A673 (cell line): ENCODE measurements at regions not wholly inside any gene's neighbourhood (a gene's known extent, or its start where the extent isn't known, plus 50 kb on each side); places are given as distances from the start of the nearest gene placed in this dataset.

Experiments used
- BruUV-seq: library from RNA; stranded (reverse); fragments of 400-500 nt; replicated peaks from 2 replicates; lab custom pipeline; 2021; lab: Mats Ljungman, UMichigan
- CTCF ChIA-PET: fragments of 300-600 bp; sonication (Branson Sonifier 250); formaldehyde crosslinking; loops from one replicate; lab custom pipeline; 2022; ENCODE audit warnings: antibody characterized with exemption; lab: Charles Lee
- POLR2A ChIA-PET: fragments of 300-600 bp; sonication (Branson Sonifier 250); formaldehyde crosslinking; loops from one replicate; lab custom pipeline; 2022; ENCODE audit warnings: antibody characterized with exemption; ENCODE audit not compliant: low non-redundant PET; lab: Charles Lee
- DNase-seq: peaks from one replicate; pipeline ENCODE4 v3.0.0-alpha.2; 2015; ENCODE audit warnings: low spot score
- H3K27ac ChIP-seq: fragments of 200-600 bp; sonication (generic); 2 replicates; pipeline ENCODE4 v1.5.1; 2016; ENCODE audit warnings: mixed run types, low read depth, mild to moderate bottlenecking, mixed read lengths, antibody characterized with exemption, low read length; ENCODE audit not compliant: poor library complexity, severe bottlenecking
- H3K27me3 ChIP-seq: fragments of 200-600 bp; sonication (generic); replicated peaks from 2 replicates; pipeline ENCODE4 v1.6.1; 2017; ENCODE audit warnings: mixed run types, low read depth, mild to moderate bottlenecking, mixed read lengths, antibody characterized with exemption, low read length; ENCODE audit not compliant: insufficient read depth, poor library complexity
- H3K36me3 ChIP-seq: fragments of 200-600 bp; sonication (generic); 2 replicates; pipeline ENCODE4 v1.6.1; 2016; ENCODE audit warnings: mixed run types, mild to moderate bottlenecking, mixed read lengths, antibody characterized with exemption, low read length; ENCODE audit not compliant: insufficient read depth, poor library complexity, severe bottlenecking
- H3K4me1 ChIP-seq: fragments of 200-600 bp; sonication (generic); 2 replicates; pipeline ENCODE4 v1.6.1; 2017; ENCODE audit warnings: mixed run types, mild to moderate bottlenecking, mixed read lengths, antibody characterized with exemption, low read length; ENCODE audit not compliant: insufficient read depth, poor library complexity, severe bottlenecking
- H3K4me3 ChIP-seq: fragments of 200-600 bp; sonication (generic); 2 replicates; pipeline ENCODE4 v1.5.1; 2016; ENCODE audit warnings: low read depth, mixed run types, mild to moderate bottlenecking, mixed read lengths, low read length; ENCODE audit not compliant: poor library complexity, severe bottlenecking
- H3K9me3 ChIP-seq: fragments of 200-600 bp; sonication (generic); 2 replicates; pipeline ENCODE4 v1.6.1; 2016; ENCODE audit warnings: mixed run types, low read depth, mild to moderate bottlenecking, mixed read lengths, antibody characterized with exemption, low read length; ENCODE audit not compliant: poor library complexity, severe bottlenecking
- CTCF ChIP-seq: fragments of 300-800, 200-600 bp; sonication (generic); conservative IDR thresholded peaks from 2 replicates; pipeline ENCODE4 v1.5.1; 2017; ENCODE audit warnings: low read depth, mild to moderate bottlenecking, antibody characterized with exemption, low read length, moderate library complexity, mixed read lengths
- EZH2 ChIP-seq: fragments of 200-600 bp; sonication (generic); IDR thresholded peaks from 2 replicates; pipeline ENCODE4 v1.6.1; 2017; ENCODE audit warnings: borderline replicate concordance, low read depth, mild to moderate bottlenecking, mixed read lengths, antibody characterized with exemption, low read length; ENCODE audit not compliant: poor library complexity, severe bottlenecking
- intact Hi-C: fragments of 100-400 bp; cut with micrococcal nuclease; formaldehyde crosslinking; loops from one replicate; pipeline ENCODE4 v1.10.0; 2022; ENCODE audit not compliant: unreplicated experiment

DNA sequence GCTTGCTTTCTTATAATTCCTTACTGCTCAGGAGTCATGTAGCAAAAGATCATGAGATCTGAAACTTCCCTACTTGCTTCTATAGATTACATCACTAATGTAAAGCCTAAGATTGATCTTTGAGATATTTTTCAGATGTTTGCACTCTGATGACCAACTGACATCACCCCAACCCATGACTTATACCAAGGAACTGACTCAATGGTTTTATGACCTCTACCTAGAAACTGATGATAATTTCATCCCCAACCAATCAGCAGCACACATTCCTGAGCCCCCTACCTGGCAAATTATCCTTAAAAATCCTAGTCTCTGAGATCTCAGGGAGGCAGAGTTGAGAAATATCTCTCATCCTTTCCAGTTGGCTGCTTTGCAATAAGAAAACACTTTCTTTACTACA is 122.3 kb upstream of the CAMK1G start:
- intact Hi-C loops = no loop called here
- no peak for DNase-seq
- ChIA-PET CTCF (no interaction called here), POLR2A (no interaction called here)
- TF ChIP-seq EZH2 (no peak), CTCF (no peak)
- Histone ChIP-seq H3K9me3 (peaks cover 11% of the 10 kb centered on the region), H3K27me3 (peaks cover 16% of the 10 kb centered on the region), H3K4me3 (no peak overlapping the region), H3K4me1 (no peaks in the 10 kb centered on the region), H3K36me3 (no peaks in the 10 kb centered on the region), H3K27ac (no peak overlapping the region)
- no TSS peak for BruUV-seq

GRCh38 chr1:209462433-209462832 is 121.1 kb upstream of the CAMK1G start:
- CTCF ChIA-PET = no interaction called here
- no TSS peak for BruUV-seq

GRCh38 chr1:209463441-209463840 is 120.1 kb upstream of the CAMK1G start:
- CTCF ChIA-PET = no interaction called here
- POLR2A ChIA-PET = no interaction called here
- intact Hi-C loops = no loop called here
- no peak overlapping the region for H3K27ac ChIP-seq
- TF ChIP-seq EZH2 (no peak), CTCF (no peak)
- H3K4me3 ChIP-seq = no peak overlapping the region
- no peaks in the 10 kb centered on the region for H3K4me1 ChIP-seq
- no peak for DNase-seq
- no TSS peak for BruUV-seq
- no peaks in the 10 kb centered on the region for H3K36me3 ChIP-seq
- H3K27me3 ChIP-seq = peaks cover 9% of the 10 kb centered on the region
- peaks cover 11% of the 10 kb centered on the region for H3K9me3 ChIP-seq

More at GRCh38 chr1:209462433-209462832, 121.1 kb upstream of the CAMK1G start:
- H3K27ac ChIP-seq = no peak overlapping the region
- peaks cover 13% of the 10 kb centered on the region for H3K27me3 ChIP-seq
- H3K9me3 ChIP-seq = peaks cover 11% of the 10 kb centered on the region
- POLR2A ChIA-PET = no interaction called here
- H3K36me3 ChIP-seq = no peaks in the 10 kb centered on the region
- intact Hi-C loops = no loop called here
- DNase-seq = no peak
- no peak overlapping the region for H3K4me3 ChIP-seq
- no peaks in the 10 kb centered on the region for H3K4me1 ChIP-seq
- TF ChIP-seq CTCF (no peak), EZH2 (no peak)
